MM.1S (cell line): ENCODE measurements at regions not wholly inside any gene's neighbourhood (a gene's known extent, or its start where the extent isn't known, plus 50 kb on each side); places are given as distances from the start of the nearest gene placed in this dataset.

Source experiments
- EZH2 ChIP-seq: fragments of 300-600 bp; sonication (generic); optimal IDR thresholded peaks from 2 replicates; pipeline ENCODE3; 2017; ENCODE audit warnings: low read depth, mild to moderate bottlenecking, antibody characterized with exemption, low read length, mixed read lengths
- TF ChIP-seq, protein P1 (sequence below): fragments of 300-600 bp; sonication (generic); IDR thresholded peaks from 2 replicates; pipeline ENCODE4 v1.5.1; 2016; ENCODE audit warnings: antibody characterized with exemption, low read length, mixed read lengths

DNA sequence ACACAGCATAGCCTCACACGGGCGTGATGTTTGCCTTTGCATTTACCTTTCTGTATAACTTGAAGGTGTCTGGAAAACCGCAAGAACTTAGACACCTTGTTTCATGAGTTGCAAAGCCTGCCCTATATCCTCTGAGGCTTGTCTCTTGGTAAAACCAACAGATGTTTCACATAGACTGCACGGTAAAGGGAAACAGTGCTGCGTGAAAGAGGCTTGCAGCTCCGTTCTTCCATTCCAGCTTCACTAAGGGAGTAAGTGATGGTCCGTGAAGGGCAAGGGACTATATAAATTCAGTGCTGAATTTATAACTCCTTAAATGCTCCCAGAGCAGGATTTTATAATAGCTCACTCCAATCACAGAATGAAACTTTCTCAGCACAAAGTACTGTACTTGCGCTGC lies 360.5 kb downstream of the SOX11 start:
- TF ChIP-seq, protein P1, sequence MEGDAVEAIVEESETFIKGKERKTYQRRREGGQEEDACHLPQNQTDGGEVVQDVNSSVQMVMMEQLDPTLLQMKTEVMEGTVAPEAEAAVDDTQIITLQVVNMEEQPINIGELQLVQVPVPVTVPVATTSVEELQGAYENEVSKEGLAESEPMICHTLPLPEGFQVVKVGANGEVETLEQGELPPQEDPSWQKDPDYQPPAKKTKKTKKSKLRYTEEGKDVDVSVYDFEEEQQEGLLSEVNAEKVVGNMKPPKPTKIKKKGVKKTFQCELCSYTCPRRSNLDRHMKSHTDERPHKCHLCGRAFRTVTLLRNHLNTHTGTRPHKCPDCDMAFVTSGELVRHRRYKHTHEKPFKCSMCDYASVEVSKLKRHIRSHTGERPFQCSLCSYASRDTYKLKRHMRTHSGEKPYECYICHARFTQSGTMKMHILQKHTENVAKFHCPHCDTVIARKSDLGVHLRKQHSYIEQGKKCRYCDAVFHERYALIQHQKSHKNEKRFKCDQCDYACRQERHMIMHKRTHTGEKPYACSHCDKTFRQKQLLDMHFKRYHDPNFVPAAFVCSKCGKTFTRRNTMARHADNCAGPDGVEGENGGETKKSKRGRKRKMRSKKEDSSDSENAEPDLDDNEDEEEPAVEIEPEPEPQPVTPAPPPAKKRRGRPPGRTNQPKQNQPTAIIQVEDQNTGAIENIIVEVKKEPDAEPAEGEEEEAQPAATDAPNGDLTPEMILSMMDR: no peak
- no peak for TF ChIP-seq EZH2
